Islet precursor cell (in vitro differentiated cells): ENCODE measurements at regions not wholly inside any gene's neighbourhood (a gene's known extent, or its start where the extent isn't known, plus 50 kb on each side); places are given as distances from the start of the nearest gene placed in this dataset.
"Not testable (repeated sequence)": the region's sequence is repeated elsewhere in the genome, so short reads cannot be mapped to it uniquely, and the experiment has no call there.

ENCODE experiments used
- DNase-seq: peaks from one replicate; pipeline ENCODE4 v3.0.0-alpha.2; 2018

- peak; percentile 81 for DNase-seq
Measured at GRCh38 chr3:194189243-194189791, 53.4 kb downstream of the HES1 start.

DNA sequence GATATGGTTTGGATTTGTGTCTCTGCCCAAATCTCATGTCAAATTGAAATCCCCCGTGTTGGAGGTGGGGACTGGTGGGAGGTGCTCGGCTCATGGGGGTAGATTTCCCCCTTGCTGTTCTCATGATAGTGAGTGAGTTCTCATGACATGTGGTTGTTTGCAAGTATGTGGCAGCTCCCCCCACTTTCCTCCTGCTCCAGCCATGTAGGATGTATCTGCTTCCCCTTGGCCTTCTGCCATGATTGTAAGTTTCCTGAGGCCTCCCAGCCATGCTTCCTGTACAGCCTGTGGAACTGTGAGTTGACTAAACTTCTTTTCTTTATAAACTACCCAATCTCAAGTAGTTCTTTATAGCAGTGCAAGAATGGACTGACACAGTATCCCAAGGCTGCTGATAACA lies 55.9 kb downstream of the HES1 start:
- DNase-seq = not testable (repeated sequence)

DNA sequence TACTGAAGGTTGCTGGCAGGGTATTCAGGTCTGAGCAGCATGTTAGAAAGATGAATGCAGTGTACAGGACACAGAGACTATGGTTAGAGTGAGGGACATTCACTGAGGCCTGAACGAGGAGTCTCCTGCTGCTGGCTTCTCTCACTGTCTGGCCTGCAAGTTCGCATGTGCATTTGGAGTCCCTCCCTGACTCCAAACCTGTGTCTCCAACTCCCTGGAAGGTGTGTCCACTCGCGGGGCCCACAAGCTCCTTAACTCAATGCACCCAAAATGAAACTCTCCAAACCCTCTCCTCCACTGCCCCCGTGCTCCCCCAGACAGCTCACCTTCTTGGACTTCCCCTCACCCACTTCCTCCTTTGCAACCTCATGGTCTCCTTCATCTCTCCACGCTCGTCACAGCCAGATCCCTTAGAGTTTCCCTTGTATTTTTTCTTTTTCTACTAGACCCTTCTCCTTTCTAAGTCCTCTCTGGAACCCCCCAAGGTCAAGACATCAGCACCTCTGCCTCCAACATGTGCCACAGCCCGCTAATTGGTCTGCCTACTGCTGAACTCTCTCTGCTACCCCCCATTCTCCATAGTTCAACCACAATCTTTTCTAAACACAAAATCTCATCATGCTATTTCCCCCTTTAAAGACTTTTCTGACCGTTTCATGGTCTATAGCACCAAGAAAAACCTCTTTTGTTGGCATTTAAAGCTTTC lies 58.3 kb downstream of the HES1 start:
- no peak for DNase-seq

DNA sequence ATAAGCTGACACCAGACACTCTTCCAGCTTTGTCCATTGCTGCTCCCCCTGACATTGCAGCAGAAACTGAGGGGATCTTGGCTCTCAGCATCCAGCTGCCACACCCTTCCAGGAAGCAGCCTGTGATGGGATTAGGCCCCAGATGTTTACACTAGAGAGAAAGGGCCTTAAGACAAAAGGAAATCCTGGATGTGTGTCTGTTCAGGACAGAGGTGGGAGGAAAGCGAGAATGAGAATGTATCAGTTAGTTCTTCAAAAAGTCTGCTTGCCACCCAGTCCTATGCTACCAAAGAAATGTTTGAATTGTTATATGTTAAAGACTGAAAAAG lies 58.8 kb downstream of the HES1 start:
- DNase-seq = no peak

DNA sequence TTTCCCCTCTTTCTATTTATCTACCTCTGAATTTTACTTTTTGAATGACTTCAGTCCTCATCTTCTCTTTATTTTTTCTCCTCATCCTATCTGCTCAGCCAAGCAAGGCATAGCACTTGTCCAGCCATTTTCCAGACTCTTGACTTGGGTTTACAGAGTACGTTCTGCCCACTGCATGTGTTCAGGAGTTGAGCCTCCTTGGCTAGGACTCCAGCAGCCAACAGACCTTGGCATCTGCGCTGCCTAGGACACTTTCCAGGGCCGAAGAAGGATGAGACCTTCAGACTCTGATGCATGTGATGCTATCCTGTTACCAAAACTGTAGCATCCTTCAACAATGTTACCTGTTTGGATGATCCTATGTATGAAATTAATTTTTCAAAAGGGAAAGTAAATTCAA lies 59.7 kb downstream of the HES1 start:
- DNase-seq = no peak

DNA sequence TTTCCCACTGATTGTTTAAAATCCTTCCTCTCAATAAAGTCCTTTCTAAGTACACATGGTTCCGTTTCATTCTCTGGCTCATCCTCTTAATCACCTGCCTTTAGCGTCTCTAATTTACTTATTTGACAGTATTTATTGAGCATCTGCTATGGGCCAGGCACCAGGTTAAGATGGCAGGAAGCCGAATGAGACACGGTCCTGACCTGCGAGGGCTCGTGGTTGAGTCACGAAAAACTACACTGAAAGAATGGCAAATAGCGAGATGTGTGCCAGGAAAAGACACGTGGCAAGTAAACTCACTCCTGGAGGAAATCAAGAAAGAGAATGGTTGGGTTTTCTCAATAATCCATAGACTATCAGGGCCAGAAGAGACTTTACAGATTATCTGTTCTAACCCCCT lies 60.9 kb downstream of the HES1 start:
- DNase-seq = no peak

- no peak for DNase-seq
Measured at GRCh38 chr3:194197396-194197960, 61.5 kb downstream of the HES1 start.

DNA sequence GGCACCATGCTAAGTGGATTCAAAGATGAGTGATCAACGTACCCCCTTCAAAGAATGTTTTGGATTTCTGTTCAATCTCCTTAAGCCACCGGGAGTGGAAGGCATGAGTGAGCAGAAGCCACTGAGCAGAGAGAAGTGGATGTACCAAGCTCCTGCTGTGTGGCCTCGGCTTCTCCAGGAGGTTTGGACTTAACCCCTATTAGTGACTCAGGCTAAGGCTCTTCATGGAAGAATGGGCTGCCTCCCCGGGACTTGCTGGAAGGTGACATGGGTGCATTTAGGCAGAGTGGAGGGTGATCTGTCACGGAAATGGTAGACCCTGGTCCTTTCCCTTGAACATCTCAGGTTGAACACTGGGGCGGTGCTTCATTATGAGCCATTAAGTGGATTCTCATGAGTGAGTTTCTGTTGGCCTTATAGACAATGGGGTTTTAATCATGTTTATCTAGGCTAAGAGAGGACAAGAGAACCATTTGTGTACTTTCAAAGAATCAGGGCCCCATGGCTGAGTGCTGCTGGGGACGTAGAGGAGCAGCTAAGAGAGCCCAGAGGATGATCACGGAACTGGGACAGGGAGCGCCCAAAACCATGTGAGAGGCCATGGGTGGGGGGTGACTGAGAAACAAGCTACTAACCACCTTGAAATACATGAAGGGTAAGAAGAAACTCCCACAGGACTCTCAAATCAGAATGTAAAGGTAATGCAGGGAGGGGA lies 62.2 kb downstream of the HES1 start:
- no peak for DNase-seq

GRCh38 chr3:194198938-194199337 lies 63.0 kb downstream of the HES1 start:
- no peak for DNase-seq

GRCh38 chr3:194200422-194201081 lies 64.6 kb downstream of the HES1 start:
- DNase-seq = no peak

DNA sequence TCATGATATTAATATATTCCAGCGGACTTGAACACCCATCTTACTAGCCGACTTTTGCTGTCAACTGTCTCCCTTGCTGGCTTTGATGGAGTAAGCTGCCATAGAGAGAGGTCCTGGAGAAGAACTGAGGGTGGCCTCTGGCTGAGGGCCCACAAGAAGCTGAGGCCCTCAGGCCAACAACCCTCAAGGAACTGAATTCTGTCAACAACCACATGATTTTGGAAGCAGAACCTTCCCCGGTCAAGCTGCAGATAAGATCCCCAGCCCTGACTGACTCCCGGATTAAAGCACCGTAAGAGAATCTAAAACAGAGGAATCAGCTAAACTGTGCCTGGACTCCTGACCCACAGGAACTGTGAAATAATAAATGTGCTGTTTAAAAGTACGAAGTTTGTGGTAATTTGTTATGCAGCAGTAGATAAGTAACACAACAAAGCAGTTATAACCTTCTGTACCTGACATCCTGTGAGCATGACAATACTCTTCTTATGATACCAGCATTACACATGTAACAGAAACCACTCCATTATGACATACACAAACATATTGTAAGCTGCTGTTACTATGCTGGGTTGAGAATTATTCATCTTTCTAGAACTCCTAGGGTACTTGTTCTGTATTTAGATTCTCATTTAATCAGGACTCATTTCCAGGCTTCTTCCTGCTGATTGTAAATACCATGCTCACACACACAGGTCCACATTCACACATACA lies 66.2 kb downstream of the HES1 start:
- DNase-seq = no peak

- no peak for DNase-seq
Measured at GRCh38 chr3:194203482-194204041, 67.6 kb downstream of the HES1 start.

GRCh38 chr3:194204042-194204987 lies 68.4 kb downstream of the HES1 start:
- DNase-seq = peak; percentile 77

DNA sequence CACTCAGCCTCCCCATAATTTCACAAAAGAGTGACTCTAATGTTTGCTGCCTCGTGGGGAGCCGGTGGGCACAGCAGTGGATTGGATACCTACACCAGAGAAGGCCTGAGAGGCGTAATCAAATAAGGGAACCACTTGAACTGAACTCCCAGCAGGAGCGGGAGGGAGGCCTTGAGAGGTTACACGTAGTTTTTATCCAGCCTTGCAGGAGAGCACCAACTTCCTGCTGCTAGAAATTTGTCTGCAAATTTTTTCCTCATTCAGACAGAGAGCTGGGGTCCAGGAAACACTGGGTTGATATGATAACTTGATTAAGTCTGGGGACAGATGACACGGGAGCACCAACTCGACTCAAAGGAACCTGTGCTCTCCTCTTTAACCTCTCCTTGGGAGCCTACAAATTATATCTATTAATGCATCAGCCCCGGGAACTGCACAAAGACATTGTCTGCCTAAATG lies 69.8 kb downstream of the HES1 start:
- DNase-seq = peak; percentile 64

GRCh38 chr3:194206320-194206719 lies 70.4 kb downstream of the HES1 start:
- no peak for DNase-seq

DNA sequence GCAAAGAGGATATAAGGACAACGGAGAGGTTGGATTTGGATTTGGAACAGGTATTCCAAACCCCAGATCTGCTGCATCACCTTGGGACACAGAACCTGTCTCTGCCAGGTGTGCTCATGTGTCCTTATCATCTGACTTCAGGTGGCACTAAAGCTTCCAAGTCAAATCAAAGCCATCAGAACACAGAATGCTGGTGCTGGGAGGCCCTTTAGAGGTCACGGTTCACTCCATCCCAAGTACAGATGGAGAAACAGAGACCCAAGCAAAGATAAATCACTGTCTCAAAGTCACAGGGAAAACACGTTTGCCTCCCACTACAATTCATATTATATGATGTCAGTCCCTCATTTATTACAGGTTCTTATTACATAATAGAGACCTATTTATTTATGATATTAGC lies 72.8 kb downstream of the HES1 start:
- DNase-seq = no peak

DNA sequence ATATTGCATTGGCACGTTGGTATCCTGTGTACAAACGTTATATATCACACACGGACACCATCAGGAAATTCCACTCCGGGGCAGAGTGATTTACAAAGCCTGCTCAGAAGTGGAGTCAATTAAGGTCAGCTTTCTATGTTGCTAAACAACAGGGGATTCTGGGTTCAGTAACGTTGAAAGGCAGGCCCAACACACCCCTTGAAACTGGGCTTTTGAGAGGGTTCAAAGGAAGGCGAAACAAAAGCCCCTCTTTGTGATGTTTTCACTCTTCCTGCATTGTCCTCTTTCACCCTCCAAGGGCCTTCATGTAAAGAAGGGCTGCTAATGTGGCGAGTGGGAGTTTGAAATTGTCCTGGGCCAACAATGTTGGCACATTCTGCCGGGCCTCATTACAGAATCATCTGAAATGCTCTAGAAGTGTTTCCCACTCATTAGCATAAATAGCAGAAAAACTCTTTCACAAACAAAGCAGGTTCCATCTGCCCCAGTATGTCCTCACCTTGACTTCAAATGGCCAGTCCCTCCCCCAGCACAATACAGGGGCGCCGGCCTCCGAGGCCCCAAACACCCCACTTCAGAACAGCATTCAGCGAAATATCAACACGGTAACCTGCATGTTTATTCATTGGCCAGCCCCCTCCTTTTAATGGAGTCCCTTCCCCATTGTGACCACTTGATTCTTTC lies 76.4 kb downstream of the HES1 start:
- no peak for DNase-seq

- DNase-seq = peak; percentile 97
Measured at GRCh38 chr3:194212845-194213331, 76.9 kb downstream of the HES1 start.

DNA sequence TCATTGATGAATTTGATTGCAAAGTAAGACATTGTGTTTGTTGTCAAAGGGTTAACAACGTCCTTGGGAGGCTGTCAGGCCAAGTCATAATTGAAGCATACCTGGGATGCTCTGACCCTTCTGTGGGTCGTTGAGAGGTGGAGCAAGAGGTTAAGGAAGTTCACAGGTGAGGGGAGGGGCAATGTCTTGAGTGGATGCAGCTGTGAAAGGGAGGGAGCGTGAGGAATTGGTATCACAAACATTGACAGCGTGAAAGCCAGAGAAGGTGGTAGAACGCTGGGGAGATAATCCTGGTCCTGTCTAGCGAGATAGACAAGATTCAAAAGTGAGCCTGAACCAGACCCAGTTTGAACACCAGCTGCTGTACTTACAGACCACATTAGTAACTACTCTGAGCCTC lies 79.4 kb downstream of the HES1 start:
- DNase-seq = peak; percentile 63

DNA sequence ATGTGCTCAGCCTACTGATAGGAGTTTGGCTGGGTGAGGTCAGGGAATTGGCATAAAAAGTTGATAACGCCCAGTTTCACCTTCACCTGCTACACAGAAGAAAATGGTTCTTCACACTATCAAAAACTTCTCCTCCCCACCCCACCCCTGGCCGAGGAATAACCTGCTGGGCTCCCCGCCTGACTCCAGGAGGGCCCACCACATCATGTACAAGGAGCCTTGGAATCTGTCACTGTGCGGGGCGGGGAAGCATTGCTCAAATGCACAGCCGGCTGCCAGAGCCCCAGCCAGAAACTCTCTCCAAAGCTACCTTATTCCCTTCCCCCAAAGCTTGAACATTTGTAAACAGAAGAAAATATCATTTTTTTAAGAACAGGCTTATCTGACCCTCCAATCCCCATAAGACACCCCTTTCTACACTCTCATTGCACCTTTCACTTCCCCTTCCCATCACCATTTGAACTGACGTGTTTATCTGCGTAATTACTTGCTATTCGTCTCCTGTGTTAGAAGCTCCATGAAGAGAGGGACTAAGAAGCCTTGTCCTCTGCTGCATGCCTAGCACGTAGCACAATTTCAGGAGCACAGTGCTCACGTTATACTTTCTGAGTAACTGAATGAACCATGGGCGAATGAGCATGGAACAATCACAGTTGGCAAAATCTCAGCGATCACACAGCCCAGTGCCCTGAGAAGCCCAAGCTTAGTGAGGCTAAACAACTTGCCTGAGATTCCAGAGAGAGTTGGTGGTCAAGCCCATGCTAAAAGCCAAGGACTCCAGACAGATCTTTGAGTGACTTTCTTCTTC lies 82.9 kb downstream of the HES1 start:
- DNase-seq = peak; percentile 51
